ENCODE measurements at regions not wholly inside any gene's neighbourhood (a gene's known extent, or its start where the extent isn't known, plus 50 kb on each side); places are given as distances from the start of the nearest gene placed in this dataset.

- H3F3A ChIP-seq (replicated peaks; ENCODE audit: insufficient read depth) = no peaks in the 10 kb centered on the region
- no peaks in the 10 kb centered on the region for H3K27me3 ChIP-seq (ENCODE audit: insufficient read depth)
- H2AFZ ChIP-seq (ENCODE audit: low read depth) = no peak overlapping the region
- no peaks in the 10 kb centered on the region for H3K9me3 ChIP-seq
- POLR2A ChIA-PET = no interaction called here
- CTCF ChIA-PET = no interaction called here
- H3K36me3 ChIP-seq (replicated peaks in 1 of 2; ENCODE audit: control insufficient read depth in 1 of 2, insufficient read depth in 2 of 2, low read length in 1 of 2) = no peaks in the 10 kb centered on the region
- H3K4me1 ChIP-seq (ENCODE audit: control insufficient read depth in 1 of 2, insufficient read depth in 2 of 2, low read depth in 1 of 2, low read length in 1 of 2) = no peaks in the 10 kb centered on the region; a peak in 1 of 4 replicates
- H3K9me2 ChIP-seq = no peaks in the 10 kb centered on the region
- H4K20me1 ChIP-seq (ENCODE audit: insufficient read depth) = no peaks in the 10 kb centered on the region
- H3K9ac ChIP-seq = no peak overlapping the region
- no peak for DNase-seq
- no peaks in the 10 kb centered on the region for H3K79me2 ChIP-seq (ENCODE audit: insufficient read depth)
- H3K27ac ChIP-seq (ENCODE audit: low read depth in 2 of 2, low read length in 1 of 2) = no peak overlapping the region
- H3K4me3 ChIP-seq (ENCODE audit: low read depth in 2 of 2, low read length in 1 of 2) = no peak overlapping the region
- TF ChIP-seq SMC3 (IDR thresholded peaks at IDR 0.05; ENCODE audit: low read depth, low read length) = no peak
- no peak for TF ChIP-seq TEAD4 (IDR thresholded peaks at IDR 0.05; ENCODE audit: borderline replicate concordance, insufficient read depth)
- TF ChIP-seq SIN3A (IDR thresholded peaks at IDR 0.05; ENCODE audit: borderline replicate concordance, low read depth, low read length) = no peak
- no peak for TF ChIP-seq NFIC (IDR thresholded peaks at IDR 0.05; ENCODE audit: borderline replicate concordance)
- no peak for TF ChIP-seq RCOR1 (IDR thresholded peaks at IDR 0.05; ENCODE audit: low read length)
- TF ChIP-seq MAX (IDR thresholded peaks at IDR 0.05; ENCODE audit: low read depth) = no peak
- no peak for TF ChIP-seq TCF12 (IDR thresholded peaks at IDR 0.05)
- TF ChIP-seq GATA2 (CRISPR knock-in tag; IDR thresholded peaks at IDR 0.05) = no peak
- no peak for TF ChIP-seq USF1 (IDR thresholded peaks at IDR 0.05; ENCODE audit: borderline replicate concordance, low read depth)
- no peak for TF ChIP-seq PBX3 (IDR thresholded peaks at IDR 0.05)
- TF ChIP-seq ELF1 (IDR thresholded peaks at IDR 0.05) = no peak
- TF ChIP-seq POLR2AphosphoS5 (IDR thresholded peaks at IDR 0.05; ENCODE audit: low read depth, low read length) = no peak
- TF ChIP-seq RAD21 (IDR thresholded peaks at IDR 0.05; ENCODE audit: low read length) = no peak
- TF ChIP-seq FOXM1 (IDR thresholded peaks at IDR 0.05; ENCODE audit: low read depth) = no peak
- 31% methylated on average over 1 of the region's 1 CpG for WGBS (ENCODE audit: low lambda C conversion rate)
- no peak overlapping the region for H3K4me2 ChIP-seq
Observed at GRCh38 chr1:186741640-186742039, 61.4 kb upstream of the PTGS2 start.

GRCh38 chr1:186740324-186740723 is 60.1 kb upstream of the PTGS2 start:
- no peak for DNase-seq
- H3K36me3 ChIP-seq (replicated peaks in 1 of 2; ENCODE audit: control insufficient read depth in 1 of 2, insufficient read depth in 2 of 2, low read length in 1 of 2) = no peaks in the 10 kb centered on the region
- H3K9me2 ChIP-seq = no peaks in the 10 kb centered on the region
- H4K20me1 ChIP-seq (ENCODE audit: insufficient read depth) = no peaks in the 10 kb centered on the region
- H3K27me3 ChIP-seq (ENCODE audit: insufficient read depth) = no peaks in the 10 kb centered on the region
- no peak overlapping the region for H3K9ac ChIP-seq
- no peak for TF ChIP-seq MAX (IDR thresholded peaks at IDR 0.05; ENCODE audit: low read depth)
- no peak for TF ChIP-seq NRF1 (IDR thresholded peaks at IDR 0.05; ENCODE audit: low read depth, low read length)
- no peak for TF ChIP-seq GATA2 (CRISPR knock-in tag; IDR thresholded peaks at IDR 0.05)
- TF ChIP-seq RCOR1 (IDR thresholded peaks at IDR 0.05; ENCODE audit: low read length) = no peak
- no peak for TF ChIP-seq CTCF (IDR thresholded peaks at IDR 0.05)
- no peak for TF ChIP-seq ELF1 (IDR thresholded peaks at IDR 0.05)
- TF ChIP-seq NFIC (IDR thresholded peaks at IDR 0.05; ENCODE audit: borderline replicate concordance) = no peak
- TF ChIP-seq FOXJ3 (CRISPR knock-in tag; IDR thresholded peaks at IDR 0.05) = no peak
- no peak for TF ChIP-seq FOSL2 (IDR thresholded peaks at IDR 0.05; ENCODE audit: borderline replicate concordance, low read depth)
- TF ChIP-seq FOXM1 (IDR thresholded peaks at IDR 0.05; ENCODE audit: low read depth) = no peak
- TF ChIP-seq TAF1 (IDR thresholded peaks at IDR 0.05; ENCODE audit: borderline replicate concordance, low read depth, low read length) = no peak
- no peak for TF ChIP-seq EP300 (IDR thresholded peaks at IDR 0.05; ENCODE audit: borderline replicate concordance in 1 of 2, low read depth in 1 of 2, low read length in 1 of 2)
- TF ChIP-seq MXI1 (IDR thresholded peaks at IDR 0.05; ENCODE audit: low read depth, low read length) = no peak
- H3K9me3 ChIP-seq = no peaks in the 10 kb centered on the region
- CTCF ChIA-PET = no interaction called here
- no peak overlapping the region for H2AFZ ChIP-seq (ENCODE audit: low read depth)
- no peaks in the 10 kb centered on the region; a peak in 1 of 4 replicates for H3K4me1 ChIP-seq (ENCODE audit: control insufficient read depth in 1 of 2, insufficient read depth in 2 of 2, low read depth in 1 of 2, low read length in 1 of 2)
- POLR2A ChIA-PET = no interaction called here
- no peaks in the 10 kb centered on the region for H3K79me2 ChIP-seq (ENCODE audit: insufficient read depth)
- WGBS (ENCODE audit: low lambda C conversion rate) = 40% methylated on average over 2 of the region's 2 CpGs
- H3K4me3 ChIP-seq (ENCODE audit: low read depth in 2 of 2, low read length in 1 of 2) = no peak overlapping the region
- no peak overlapping the region for H3K4me2 ChIP-seq
- no peak overlapping the region for H3K27ac ChIP-seq (ENCODE audit: low read depth in 2 of 2, low read length in 1 of 2)
- H3F3A ChIP-seq (replicated peaks; ENCODE audit: insufficient read depth) = no peaks in the 10 kb centered on the region

Measured in SK-N-SH (cell line).